OCI-LY1 (cell line): ENCODE measurements at regions not wholly inside any gene's neighbourhood (a gene's known extent, or its start where the extent isn't known, plus 50 kb on each side); places are given as distances from the start of the nearest gene placed in this dataset.

Experiments
- H2AFZ ChIP-seq: fragments of 200-600 bp; sonication (generic), shearing (Covaris generic); 2 replicates; pipeline ENCODE4 v1.6.0; 2014; ENCODE audit warnings: antibody characterized with exemption, mild to moderate bottlenecking, low read length
- H3F3A ChIP-seq: fragments of 200-600 bp; sonication (generic), shearing (Covaris generic); 2 replicates; pipeline ENCODE4 v1.6.0; 2014; ENCODE audit warnings: mild to moderate bottlenecking, antibody characterized with exemption, low read length, moderate library complexity; ENCODE audit not compliant: insufficient read depth
- H3K27ac ChIP-seq: fragments of 200-600 bp; sonication (generic); 2 replicates; pipeline ENCODE4 v1.5.1; 2014; ENCODE audit warnings: low read length, mixed run types, mild to moderate bottlenecking, low read depth; ENCODE audit not compliant: poor library complexity, severe bottlenecking
- H3K27me3 ChIP-seq: fragments of 200-600 bp; sonication (generic); 2 replicates; pipeline ENCODE4 v1.6.0; 2014; ENCODE audit warnings: antibody characterized with exemption, mild to moderate bottlenecking, low read length, moderate library complexity; ENCODE audit not compliant: insufficient read depth
- H3K36me3 ChIP-seq: fragments of 200-600 bp; sonication (generic); 2 replicates; pipeline ENCODE4 v1.6.1; 2014; ENCODE audit warnings: mild to moderate bottlenecking, antibody characterized with exemption, low read length, moderate library complexity, mixed read lengths; ENCODE audit not compliant: insufficient read depth
- H3K4me1 ChIP-seq: fragments of 200-600 bp; sonication (generic); 2 replicates; pipeline ENCODE4 v1.5.1; 2014; ENCODE audit warnings: mild to moderate bottlenecking, low read length, moderate library complexity; ENCODE audit not compliant: insufficient read depth, severe bottlenecking
- H3K4me2 ChIP-seq: fragments of 200-600 bp; sonication (generic), shearing (Covaris generic); 2 replicates; pipeline ENCODE4 v1.6.1; 2014; ENCODE audit warnings: low read length
- H3K4me3 ChIP-seq: fragments of 200-600 bp; sonication (generic); 2 replicates; pipeline ENCODE4 v1.5.1; 2014; ENCODE audit warnings: low read length, low read depth, mild to moderate bottlenecking, mixed read lengths; ENCODE audit not compliant: poor library complexity, severe bottlenecking
- H3K79me2 ChIP-seq: fragments of 200-600 bp; shearing (Covaris generic); 2 replicates; pipeline ENCODE4 v1.6.1; 2016; ENCODE audit warnings: mixed run types, low read length, mixed read lengths; ENCODE audit not compliant: insufficient read depth
- H3K9ac ChIP-seq: fragments of 200-600 bp; sonication (generic), shearing (Covaris generic); 2 replicates; pipeline ENCODE4 v1.6.1; 2014; ENCODE audit warnings: mild to moderate bottlenecking, low read length, mixed read lengths
- H3K9me2 ChIP-seq: fragments of 200-600 bp; sonication (generic), shearing (Covaris generic); 2 replicates; pipeline ENCODE4 v1.6.1; 2014; ENCODE audit warnings: low read depth, mild to moderate bottlenecking, low read length, mixed read lengths
- H3K9me3 ChIP-seq: fragments of 200-600 bp; shearing (Covaris generic); 2 replicates; pipeline ENCODE4 v1.6.1; 2014; ENCODE audit warnings: low read length, mixed read lengths
- H4K20me1 ChIP-seq: fragments of 200-600 bp; sonication (generic), shearing (Covaris generic); 2 replicates; pipeline ENCODE4 v1.6.0; 2016; ENCODE audit warnings: mild to moderate bottlenecking, low read length; ENCODE audit not compliant: insufficient read depth
- CTCF ChIP-seq: fragments of 200-600 bp; sonication (generic), shearing (Covaris generic); IDR thresholded peaks from 2 replicates; pipeline ENCODE4 v1.5.1; 2017; ENCODE audit warnings: mild to moderate bottlenecking, antibody characterized with exemption, low read length, moderate library complexity, mixed read lengths
- EZH2 ChIP-seq: fragments of 200-600 bp; sonication (generic), shearing (Covaris generic); IDR thresholded peaks from 2 replicates; pipeline ENCODE4 v1.8.0; 2017; ENCODE audit warnings: borderline replicate concordance, mixed run types, mild to moderate bottlenecking, antibody characterized with exemption, low read length, moderate library complexity, mixed read lengths

- TF ChIP-seq CTCF (no peak), EZH2 (no peak)
- Histone ChIP-seq H3K4me3 (no peak overlapping the region), H3K79me2 (no peaks in the 10 kb centered on the region), H3F3A (no peaks in the 10 kb centered on the region), H3K9me3 (0 out of 2 replicates have a peak, but pooled peaks cover 4% of the 10 kb centered on the region), H3K27me3 (no peaks in the 10 kb centered on the region), H3K27ac (no peak overlapping the region), H3K9ac (no peak overlapping the region), H3K9me2 (no peaks in the 10 kb centered on the region), H3K4me1 (no peaks in the 10 kb centered on the region), H3K4me2 (no peak overlapping the region), H4K20me1 (no peaks in the 10 kb centered on the region), H2AFZ (no peak overlapping the region), H3K36me3 (no peaks in the 10 kb centered on the region)
Observed at GRCh38 chr3:118846176-118846575, 188.5 kb downstream of the IGSF11 start.
